Mucosa of descending colon (tissue), 3 donors: ENCODE measurements at regions not wholly inside any gene's neighbourhood (a gene's known extent, or its start where the extent isn't known, plus 50 kb on each side); places are given as distances from the start of the nearest gene placed in this dataset.

ENCODE experiments used
- ATAC-seq: fragments of 200-7000 bp; cut with Tn5 transposase; one replicate; pipeline ENCODE4 v1.9.1; 2020; ENCODE audit warnings: mild to moderate bottlenecking, moderate library complexity
- DNase-seq, 3 donors: peaks; one replicate each; pipeline ENCODE4 v3.0.0-alpha.2; 2020
- H3K36me3 ChIP-seq: fragments of 200-600 bp; one replicate; pipeline ENCODE4 v1.8.0; 2021; ENCODE audit warnings: low read depth, mild to moderate bottlenecking
- H3K4me1 ChIP-seq: fragments of 200-600 bp; one replicate; pipeline ENCODE4 v1.8.0; 2021; ENCODE audit warnings: low read depth, mild to moderate bottlenecking
- H3K4me3 ChIP-seq: fragments of 200-600 bp; one replicate; pipeline ENCODE4 v1.8.0; 2021; ENCODE audit warnings: mild to moderate bottlenecking
- H3K9me3 ChIP-seq: fragments of 200-600 bp; one replicate; pipeline ENCODE4 v1.8.0; 2021; ENCODE audit warnings: mild to moderate bottlenecking
- CTCF ChIP-seq: fragments of 200-600 bp; IDR thresholded peaks from one replicate; pipeline ENCODE4 v1.8.0; 2022; ENCODE audit warnings: antibody characterized with exemption, mild to moderate bottlenecking
- intact Hi-C, 2 donors: fragments of 100-400 bp; cut with DNase I in 1 of 2; cut with micrococcal nuclease in 1 of 2; formaldehyde crosslinking; loops; one replicate each; pipeline versions ENCODE4 v1.11.0 to v1.11.1; 2022; cut with DNase I, micrococcal nuclease
- donor health status: DM: no; HTN: no; CAD: no; lungs with moderate emphysema.
- donor health status: DM: no; HTN: no; CAD: no.
- donor health status: DM: no; HTN: yes; CAD: no.

DNA sequence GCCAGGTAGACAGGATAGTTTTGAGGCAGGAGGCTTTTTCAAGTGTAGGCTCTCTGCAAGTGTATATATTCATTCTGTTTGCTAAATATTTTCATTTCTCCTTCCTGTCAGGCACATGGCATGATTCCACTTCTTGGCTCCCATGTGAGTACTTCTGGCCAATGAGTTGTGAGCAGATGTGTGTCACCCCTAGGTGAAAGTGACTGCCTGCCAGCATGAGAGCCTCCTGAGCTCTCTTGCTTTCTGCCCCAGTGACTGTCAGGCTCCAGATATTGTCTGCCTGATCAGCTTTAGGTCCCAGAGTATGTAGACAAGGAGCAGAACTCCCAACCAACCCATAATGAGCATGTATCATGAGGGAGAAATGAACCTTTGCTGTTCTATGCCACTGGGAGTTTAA, 257.6 kb upstream of the NPY start:
- Histone ChIP-seq H3K36me3 (no peaks in the 10 kb centered on the region), H3K4me3 (no peak overlapping the region), H3K4me1 (no peaks in the 10 kb centered on the region), H3K9me3 (no peaks in the 10 kb centered on the region)
- TF ChIP-seq CTCF, result no peak
- ATAC-seq (no peak), DNase-seq (no peak)
- intact Hi-C loops, result no loop called here

- DNase-seq (no peak), ATAC-seq (no peak)
- H3K36me3 ChIP-seq, result no peaks in the 10 kb centered on the region
- no peaks in the 10 kb centered on the region for H3K4me1 ChIP-seq
- intact Hi-C loops, result no loop called here
- H3K4me3 ChIP-seq, result no peak overlapping the region
- no peak for TF ChIP-seq CTCF
- no peaks in the 10 kb centered on the region for H3K9me3 ChIP-seq
Observed at GRCh38 chr7:24029068-24029467, 254.9 kb upstream of the NPY start.

DNA sequence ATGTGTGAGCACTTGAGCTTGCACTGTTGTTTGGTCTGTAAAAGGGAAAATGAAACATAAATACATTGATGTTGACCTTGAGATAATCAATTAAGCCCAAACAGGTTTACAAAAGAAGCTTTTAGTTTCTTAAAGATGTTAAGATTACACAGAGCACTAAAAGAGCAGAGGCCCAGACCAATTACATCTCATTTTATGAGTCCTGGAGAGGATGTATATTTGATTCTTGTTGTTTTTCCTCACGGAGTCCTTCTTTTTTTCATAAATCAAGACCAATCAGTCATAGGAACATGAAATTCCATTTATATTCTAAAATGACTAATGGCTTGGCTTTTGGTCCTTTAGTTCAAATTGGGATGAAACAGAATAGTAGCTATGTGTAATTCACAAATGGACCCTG, 249.7 kb upstream of the NPY start:
- DNase-seq, result no peak
- Histone ChIP-seq H3K36me3 (no peaks in the 10 kb centered on the region), H3K4me1 (no peaks in the 10 kb centered on the region), H3K4me3 (no peak overlapping the region), H3K9me3 (no peaks in the 10 kb centered on the region)
- no peak for TF ChIP-seq CTCF
- intact Hi-C loops, result no loop called here
- no peak for ATAC-seq

DNA sequence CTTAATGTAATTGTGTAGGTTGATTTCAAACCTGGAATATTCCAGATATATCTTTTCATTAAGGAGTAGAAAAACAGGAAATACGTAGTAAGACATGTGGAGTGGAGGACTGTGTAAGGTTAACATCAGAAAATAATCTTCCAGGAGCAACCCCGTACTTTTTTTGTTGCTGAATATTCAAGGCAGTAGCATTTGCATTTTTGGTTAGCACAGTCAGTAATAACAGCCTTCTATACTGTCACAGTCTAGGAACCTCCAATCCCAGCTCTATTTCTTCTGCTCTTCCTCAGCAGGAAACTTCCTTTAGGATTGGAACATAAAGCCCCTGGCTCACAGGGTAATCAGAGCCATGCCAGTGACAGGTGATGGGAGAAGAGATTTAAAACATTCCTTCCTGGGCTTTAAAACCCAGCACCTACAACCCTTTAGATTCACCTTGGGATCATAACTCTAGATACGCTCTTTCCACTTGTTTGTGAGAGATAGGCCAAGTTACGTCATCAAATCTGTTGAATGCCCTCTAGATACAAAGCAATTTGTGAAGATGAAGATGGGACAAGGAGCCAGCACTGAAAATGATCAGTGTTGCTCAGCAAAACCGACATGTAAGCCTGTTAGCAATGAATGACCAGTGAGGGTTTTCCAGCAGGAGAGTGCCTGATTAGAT, 248.5 kb upstream of the NPY start:
- no peak for DNase-seq
- intact Hi-C loops, result no loop called here
- H3K4me3 ChIP-seq, result no peak overlapping the region
- H3K4me1 ChIP-seq, result no peaks in the 10 kb centered on the region
- TF ChIP-seq CTCF, result no peak
- no peaks in the 10 kb centered on the region for H3K36me3 ChIP-seq
- H3K9me3 ChIP-seq, result no peaks in the 10 kb centered on the region
- ATAC-seq, result no peak

GRCh38 chr7:24036033-24036412, 248.0 kb upstream of the NPY start:
- ATAC-seq (no peak), DNase-seq (no peak)
- H3K4me3 ChIP-seq, result no peak overlapping the region
- intact Hi-C loops, result no loop called here
- no peaks in the 10 kb centered on the region for H3K36me3 ChIP-seq
- no peak for TF ChIP-seq CTCF
- H3K4me1 ChIP-seq, result no peaks in the 10 kb centered on the region
- H3K9me3 ChIP-seq, result no peaks in the 10 kb centered on the region

- DNase-seq, result no peak
- intact Hi-C loops, result no loop called here
- ATAC-seq, result no peak
- Histone ChIP-seq H3K36me3 (no peaks in the 10 kb centered on the region), H3K4me3 (no peak overlapping the region), H3K9me3 (no peaks in the 10 kb centered on the region), H3K4me1 (no peaks in the 10 kb centered on the region)
- no peak for TF ChIP-seq CTCF
Observed at GRCh38 chr7:24038993-24039392, 245.0 kb upstream of the NPY start.
